HG02884 (cell line): ENCODE measurements at regions not wholly inside any gene's neighbourhood (a gene's known extent, or its start where the extent isn't known, plus 50 kb on each side); places are given as distances from the start of the nearest gene placed in this dataset.

Experiments
- ATAC-seq: cut with Tn5 transposase; IDR thresholded peaks from one replicate; pipeline ENCODE4 v1.9.1; 2021; ENCODE audit warnings: mild to moderate bottlenecking, moderate library complexity; ENCODE audit not compliant: unreplicated experiment

GRCh38 chr15:81987628-81988027 is 58.2 kb downstream of the MEX3B start:
- ATAC-seq = no peak

- ATAC-seq = no peak
Measured at GRCh38 chr15:81983497-81983896, 62.3 kb downstream of the MEX3B start.

GRCh38 chr15:81982808-81983207 is 63.0 kb downstream of the MEX3B start:
- no peak for ATAC-seq

GRCh38 chr15:81981908-81982307 is 63.9 kb downstream of the MEX3B start:
- ATAC-seq = no peak

- no peak for ATAC-seq
Measured at GRCh38 chr15:81977464-81977863, 68.4 kb downstream of the MEX3B start.

GRCh38 chr15:81968691-81969090 is 77.1 kb downstream of the MEX3B start:
- no peak for ATAC-seq

- no peak for ATAC-seq
Measured at GRCh38 chr15:81966631-81967030, 79.2 kb downstream of the MEX3B start.

- no peak for ATAC-seq
Measured at GRCh38 chr15:81962482-81962881, 83.3 kb downstream of the MEX3B start.

GRCh38 chr15:81959196-81959595 is 86.6 kb downstream of the MEX3B start:
- ATAC-seq = no peak

- ATAC-seq = no peak
Measured at GRCh38 chr15:81957698-81958097, 88.1 kb downstream of the MEX3B start.

- ATAC-seq = no peak
Measured at GRCh38 chr15:81955382-81956062, 90.3 kb downstream of the MEX3B start.

GRCh38 chr15:81954158-81954783 is 91.5 kb downstream of the MEX3B start:
- ATAC-seq = no peak

- no peak for ATAC-seq
Measured at GRCh38 chr15:81950841-81951414, 94.9 kb downstream of the MEX3B start.

- no peak for ATAC-seq
Measured at GRCh38 chr15:81948751-81949150, 97.1 kb downstream of the MEX3B start.

GRCh38 chr15:81948222-81948621 is 97.6 kb downstream of the MEX3B start:
- ATAC-seq = no peak

- no peak for ATAC-seq
Measured at GRCh38 chr15:81947548-81947947, 98.3 kb downstream of the MEX3B start.

GRCh38 chr15:81945014-81945615 is 100.7 kb downstream of the MEX3B start:
- no peak for ATAC-seq

GRCh38 chr15:81942655-81943195 is 103.1 kb downstream of the MEX3B start:
- no peak for ATAC-seq

GRCh38 chr15:81942157-81942556 is 103.7 kb downstream of the MEX3B start:
- ATAC-seq = no peak

- ATAC-seq = no peak
Measured at GRCh38 chr15:81941479-81941878, 104.3 kb downstream of the MEX3B start.
